Activated T-cell treated with anti-CD3 and anti-CD28 coated beads, Interleukin-2, amount 50 U/mL, for 4 hours (primary cell): ENCODE measurements at regions not wholly inside any gene's neighbourhood (a gene's known extent, or its start where the extent isn't known, plus 50 kb on each side); places are given as distances from the start of the nearest gene placed in this dataset.
"Not testable (repeated sequence)": the region's sequence is repeated elsewhere in the genome, so short reads cannot be mapped to it uniquely, and the experiment has no call there.

Experiments used
- ATAC-seq, 2 donors: fragments of 200-7000 bp; cut with Tn5 transposase; one replicate each; pipeline ENCODE4 v1.10.0; 2021
- DNase-seq: peaks from one replicate; pipeline ENCODE4 v3.0.0-alpha.2; 2020
- H3K27me3 Mint-ChIP-seq: one replicate; pipeline ENCODE4 v1.8.0; 2021; ENCODE audit warnings: low read depth, mixed read lengths
- H3K36me3 Mint-ChIP-seq: one replicate; pipeline ENCODE4 v1.8.0; 2022; ENCODE audit warnings: mixed read lengths; ENCODE audit not compliant: insufficient read depth
- H3K4me1 Mint-ChIP-seq: one replicate; pipeline ENCODE4 v1.8.0; 2021; ENCODE audit warnings: low read depth, mixed read lengths
- H3K4me3 Mint-ChIP-seq: one replicate; pipeline ENCODE4 v1.8.0; 2021; ENCODE audit warnings: mild to moderate bottlenecking, moderate library complexity, mixed read lengths
- H3K9me3 Mint-ChIP-seq: one replicate; pipeline ENCODE4 v1.8.0; 2021; ENCODE audit warnings: mixed read lengths

- no peaks in the 10 kb centered on the region for H3K9me3 Mint-ChIP-seq
- H3K4me1 Mint-ChIP-seq: no peaks in the 10 kb centered on the region
- H3K36me3 Mint-ChIP-seq: no peaks in the 10 kb centered on the region
- DNase-seq: no peak
- no peak overlapping the region for H3K4me3 Mint-ChIP-seq
- ATAC-seq: no peak
- H3K27me3 Mint-ChIP-seq: peaks cover 2% of the 10 kb centered on the region
These were observed 196.7 kb upstream of the ADRA1D start for GRCh38 chr20:4445784-4446183.

- ATAC-seq (no peak), DNase-seq (no peak)
- Mint-ChIP-seq H3K4me3 (no peak overlapping the region), H3K36me3 (no peaks in the 10 kb centered on the region), H3K4me1 (no peaks in the 10 kb centered on the region), H3K9me3 (no peaks in the 10 kb centered on the region), H3K27me3 (peaks cover 2% of the 10 kb centered on the region)
These were observed 196.2 kb upstream of the ADRA1D start for GRCh38 chr20:4445331-4445730.

GRCh38 chr20:4444404-4444803, 195.3 kb upstream of the ADRA1D start:
- no peaks in the 10 kb centered on the region for H3K4me1 Mint-ChIP-seq
- H3K27me3 Mint-ChIP-seq: peaks cover 2% of the 10 kb centered on the region
- H3K4me3 Mint-ChIP-seq: no peak overlapping the region
- DNase-seq: no peak
- H3K36me3 Mint-ChIP-seq: no peaks in the 10 kb centered on the region
- no peaks in the 10 kb centered on the region for H3K9me3 Mint-ChIP-seq
- ATAC-seq: no peak

GRCh38 chr20:4443016-4443415, 193.9 kb upstream of the ADRA1D start:
- H3K36me3 Mint-ChIP-seq: no peaks in the 10 kb centered on the region
- ATAC-seq (no peak), DNase-seq (no peak)
- no peaks in the 10 kb centered on the region for H3K9me3 Mint-ChIP-seq
- no peak overlapping the region for H3K4me3 Mint-ChIP-seq
- peaks cover 2% of the 10 kb centered on the region for H3K27me3 Mint-ChIP-seq
- no peaks in the 10 kb centered on the region for H3K4me1 Mint-ChIP-seq

GRCh38 chr20:4441871-4442270, 192.8 kb upstream of the ADRA1D start:
- ATAC-seq (no peak), DNase-seq (no peak)
- Mint-ChIP-seq H3K36me3 (no peaks in the 10 kb centered on the region), H3K9me3 (no peaks in the 10 kb centered on the region), H3K4me3 (no peak overlapping the region), H3K4me1 (no peaks in the 10 kb centered on the region), H3K27me3 (peaks cover 2% of the 10 kb centered on the region)

- no peak overlapping the region for H3K4me3 Mint-ChIP-seq
- H3K27me3 Mint-ChIP-seq: peaks cover 2% of the 10 kb centered on the region
- no peaks in the 10 kb centered on the region for H3K9me3 Mint-ChIP-seq
These were observed 192.1 kb upstream of the ADRA1D start for GRCh38 chr20:4441191-4441590.

GRCh38 chr20:4439461-4439860, 190.4 kb upstream of the ADRA1D start:
- ATAC-seq: no peak
- peaks cover 2% of the 10 kb centered on the region for H3K27me3 Mint-ChIP-seq
- H3K36me3 Mint-ChIP-seq: no peaks in the 10 kb centered on the region
- H3K4me3 Mint-ChIP-seq: no peak overlapping the region
- no peaks in the 10 kb centered on the region for H3K4me1 Mint-ChIP-seq
- no peaks in the 10 kb centered on the region for H3K9me3 Mint-ChIP-seq
- no peak for DNase-seq

More at GRCh38 chr20:4441191-4441590, 192.1 kb upstream of the ADRA1D start:
- ATAC-seq: no peak
- no peaks in the 10 kb centered on the region for H3K36me3 Mint-ChIP-seq
- DNase-seq: no peak
- H3K4me1 Mint-ChIP-seq: no peaks in the 10 kb centered on the region

- DNase-seq: no peak
- H3K36me3 Mint-ChIP-seq: no peaks in the 10 kb centered on the region
- H3K9me3 Mint-ChIP-seq: no peaks in the 10 kb centered on the region
- H3K4me3 Mint-ChIP-seq: no peak overlapping the region
- peaks cover 6% of the 10 kb centered on the region for H3K27me3 Mint-ChIP-seq
- no peaks in the 10 kb centered on the region for H3K4me1 Mint-ChIP-seq
- no peak for ATAC-seq
These were observed 188.0 kb upstream of the ADRA1D start for GRCh38 chr20:4437131-4437530.

GRCh38 chr20:4435671-4436455, 186.8 kb upstream of the ADRA1D start:
- DNase-seq (no peak), ATAC-seq (no peak)
- Mint-ChIP-seq H3K36me3 (no peaks in the 10 kb centered on the region), H3K4me3 (no peak overlapping the region), H3K9me3 (no peaks in the 10 kb centered on the region), H3K27me3 (peaks cover 10% of the 10 kb centered on the region), H3K4me1 (no peaks in the 10 kb centered on the region)

GRCh38 chr20:4435225-4435624, 186.1 kb upstream of the ADRA1D start:
- no peak overlapping the region for H3K4me3 Mint-ChIP-seq
- H3K36me3 Mint-ChIP-seq: no peaks in the 10 kb centered on the region
- peaks cover 10% of the 10 kb centered on the region for H3K27me3 Mint-ChIP-seq
- no peak for DNase-seq
- no peaks in the 10 kb centered on the region for H3K4me1 Mint-ChIP-seq
- no peaks in the 10 kb centered on the region for H3K9me3 Mint-ChIP-seq
- no peak for ATAC-seq

GRCh38 chr20:4434681-4435080, 185.6 kb upstream of the ADRA1D start:
- Mint-ChIP-seq H3K4me3 (no peak overlapping the region), H3K36me3 (no peaks in the 10 kb centered on the region), H3K27me3 (peaks cover 10% of the 10 kb centered on the region), H3K9me3 (no peaks in the 10 kb centered on the region), H3K4me1 (no peaks in the 10 kb centered on the region)
- no peak for ATAC-seq
- DNase-seq: no peak

- Mint-ChIP-seq H3K4me1 (no peaks in the 10 kb centered on the region), H3K4me3 (no peak overlapping the region), H3K9me3 (no peaks in the 10 kb centered on the region), H3K36me3 (no peaks in the 10 kb centered on the region), H3K27me3 (peaks cover 10% of the 10 kb centered on the region)
- no peak for DNase-seq
- ATAC-seq: no peak
These were observed 182.4 kb upstream of the ADRA1D start for GRCh38 chr20:4431446-4431845.

- not testable (repeated sequence) for H3K4me1 Mint-ChIP-seq, H3K36me3 Mint-ChIP-seq, ATAC-seq, DNase-seq, H3K4me3 Mint-ChIP-seq, H3K9me3 Mint-ChIP-seq
- H3K27me3 Mint-ChIP-seq: peaks cover 10% of the 10 kb centered on the region
These were observed 181.7 kb upstream of the ADRA1D start for GRCh38 chr20:4430826-4431225.

- no peak overlapping the region for H3K4me3 Mint-ChIP-seq
- peaks cover 18% of the 10 kb centered on the region for H3K27me3 Mint-ChIP-seq
- no peaks in the 10 kb centered on the region for H3K36me3 Mint-ChIP-seq
- H3K4me1 Mint-ChIP-seq: no peaks in the 10 kb centered on the region
- no peaks in the 10 kb centered on the region for H3K9me3 Mint-ChIP-seq
- no peak for DNase-seq
- no peak for ATAC-seq
These were observed 179.0 kb upstream of the ADRA1D start for GRCh38 chr20:4427940-4428586.

GRCh38 chr20:4418141-4418540, 169.1 kb upstream of the ADRA1D start:
- H3K4me1 Mint-ChIP-seq: no peaks in the 10 kb centered on the region
- DNase-seq (no peak), ATAC-seq (no peak)
- H3K4me3 Mint-ChIP-seq: no peak overlapping the region
- peaks cover 11% of the 10 kb centered on the region for H3K27me3 Mint-ChIP-seq
- no peaks in the 10 kb centered on the region for H3K9me3 Mint-ChIP-seq
- H3K36me3 Mint-ChIP-seq: no peaks in the 10 kb centered on the region
